Lower lobe of right lung (tissue), 2 donors: ENCODE measurements at regions not wholly inside any gene's neighbourhood (a gene's known extent, or its start where the extent isn't known, plus 50 kb on each side); places are given as distances from the start of the nearest gene placed in this dataset.

ENCODE experiments used
- ATAC-seq, 2 donors: fragments of 200-7000 bp; cut with Tn5 transposase; one replicate each; pipeline ENCODE4 v1.9.1; 2020 to 2022; ENCODE audit warnings: mild to moderate bottlenecking in 2 of 2, moderate library complexity in 2 of 2
- DNase-seq: peaks from one replicate; pipeline ENCODE4 v3.0.0-alpha.2; 2020
- H3K27ac ChIP-seq: fragments of 200-600 bp; one replicate; pipeline ENCODE4 v1.8.0; 2022
- H3K27me3 ChIP-seq: fragments of 200-600 bp; one replicate; pipeline ENCODE4 v1.8.0; 2022; ENCODE audit warnings: low read depth
- H3K36me3 ChIP-seq: fragments of 200-600 bp; one replicate; pipeline ENCODE4 v1.8.0; 2022; ENCODE audit warnings: mild to moderate bottlenecking
- H3K4me1 ChIP-seq: fragments of 200-600 bp; one replicate; pipeline ENCODE4 v1.8.0; 2022
- H3K4me3 ChIP-seq: fragments of 200-600 bp; one replicate; pipeline ENCODE4 v1.8.0; 2022; ENCODE audit warnings: mild to moderate bottlenecking
- H3K9me3 ChIP-seq: fragments of 200-600 bp; one replicate; pipeline ENCODE4 v1.8.0; 2022
- intact Hi-C: fragments of 100-400 bp; cut with DNase I; formaldehyde crosslinking; loops from one replicate; pipeline ENCODE4 v1.11.0; 2022
- TF ChIP-seq, protein P1 (sequence below): fragments of 200-600 bp; IDR thresholded peaks from one replicate; pipeline ENCODE4 v1.8.0; 2022; ENCODE audit warnings: antibody characterized with exemption, mild to moderate bottlenecking
- donor health status: DM: no; HTN: yes; CAD: no; lungs with severe emphysema.

DNA sequence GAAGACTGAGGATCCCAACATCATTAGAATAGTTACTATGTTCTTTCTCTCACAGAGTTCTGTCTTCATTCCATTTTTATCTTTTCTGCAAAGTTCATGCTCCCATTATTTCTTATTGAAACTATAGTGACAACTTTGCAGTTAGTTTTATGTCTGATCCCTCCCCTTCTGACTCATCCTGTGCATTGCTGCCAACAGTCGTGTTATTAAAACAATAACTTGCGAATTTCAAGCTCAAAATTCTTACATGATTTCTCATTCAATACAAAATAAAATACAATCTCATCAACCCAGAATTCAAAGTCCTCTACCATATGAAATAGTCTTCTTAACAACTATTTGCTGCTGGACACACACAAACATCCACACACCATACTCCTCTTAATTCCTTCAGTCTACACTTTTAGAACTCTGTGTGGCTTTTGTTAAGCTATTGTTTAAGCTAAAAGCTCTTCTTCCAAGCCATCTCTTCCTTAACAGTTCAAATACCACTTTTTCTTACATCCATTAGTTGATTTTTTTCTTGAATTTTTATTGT lies 261.4 kb upstream of the IRAK1BP1 start:
- H3K9me3 ChIP-seq = no peaks in the 10 kb centered on the region
- TF ChIP-seq, protein P1, sequence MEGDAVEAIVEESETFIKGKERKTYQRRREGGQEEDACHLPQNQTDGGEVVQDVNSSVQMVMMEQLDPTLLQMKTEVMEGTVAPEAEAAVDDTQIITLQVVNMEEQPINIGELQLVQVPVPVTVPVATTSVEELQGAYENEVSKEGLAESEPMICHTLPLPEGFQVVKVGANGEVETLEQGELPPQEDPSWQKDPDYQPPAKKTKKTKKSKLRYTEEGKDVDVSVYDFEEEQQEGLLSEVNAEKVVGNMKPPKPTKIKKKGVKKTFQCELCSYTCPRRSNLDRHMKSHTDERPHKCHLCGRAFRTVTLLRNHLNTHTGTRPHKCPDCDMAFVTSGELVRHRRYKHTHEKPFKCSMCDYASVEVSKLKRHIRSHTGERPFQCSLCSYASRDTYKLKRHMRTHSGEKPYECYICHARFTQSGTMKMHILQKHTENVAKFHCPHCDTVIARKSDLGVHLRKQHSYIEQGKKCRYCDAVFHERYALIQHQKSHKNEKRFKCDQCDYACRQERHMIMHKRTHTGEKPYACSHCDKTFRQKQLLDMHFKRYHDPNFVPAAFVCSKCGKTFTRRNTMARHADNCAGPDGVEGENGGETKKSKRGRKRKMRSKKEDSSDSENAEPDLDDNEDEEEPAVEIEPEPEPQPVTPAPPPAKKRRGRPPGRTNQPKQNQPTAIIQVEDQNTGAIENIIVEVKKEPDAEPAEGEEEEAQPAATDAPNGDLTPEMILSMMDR = no peak
- DNase-seq (no peak), ATAC-seq (no peak)
- no peak overlapping the region for H3K27ac ChIP-seq
- intact Hi-C loops = no loop called here
- no peaks in the 10 kb centered on the region for H3K27me3 ChIP-seq
- H3K4me3 ChIP-seq = no peak overlapping the region
- H3K4me1 ChIP-seq = no peaks in the 10 kb centered on the region
- H3K36me3 ChIP-seq = no peaks in the 10 kb centered on the region

DNA sequence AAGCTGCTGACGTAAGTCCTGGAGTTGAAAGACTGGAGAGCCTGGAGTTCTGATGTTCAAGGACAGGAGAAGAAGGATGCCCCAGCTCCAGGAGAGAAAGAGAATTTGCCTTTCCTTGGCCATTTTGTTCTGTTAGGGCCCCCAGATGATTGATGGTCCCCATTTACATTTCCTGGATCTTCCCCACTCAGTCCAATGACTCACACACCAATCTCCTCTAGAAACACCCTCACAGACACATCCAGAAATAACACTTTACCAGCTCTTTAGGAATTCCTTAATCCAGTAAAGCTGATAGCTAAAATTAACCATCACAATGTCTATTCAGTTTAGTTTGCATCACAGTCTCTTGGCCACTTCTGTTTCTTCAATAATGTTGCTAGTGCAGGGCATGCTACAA lies 260.2 kb upstream of the IRAK1BP1 start:
- no peaks in the 10 kb centered on the region for H3K9me3 ChIP-seq
- intact Hi-C loops = no loop called here
- no peak overlapping the region for H3K4me3 ChIP-seq
- DNase-seq (no peak), ATAC-seq (no peak)
- H3K27me3 ChIP-seq = no peaks in the 10 kb centered on the region
- no peaks in the 10 kb centered on the region for H3K36me3 ChIP-seq
- TF ChIP-seq, protein P1 = no peak
- no peak overlapping the region for H3K27ac ChIP-seq
- no peaks in the 10 kb centered on the region for H3K4me1 ChIP-seq

DNA sequence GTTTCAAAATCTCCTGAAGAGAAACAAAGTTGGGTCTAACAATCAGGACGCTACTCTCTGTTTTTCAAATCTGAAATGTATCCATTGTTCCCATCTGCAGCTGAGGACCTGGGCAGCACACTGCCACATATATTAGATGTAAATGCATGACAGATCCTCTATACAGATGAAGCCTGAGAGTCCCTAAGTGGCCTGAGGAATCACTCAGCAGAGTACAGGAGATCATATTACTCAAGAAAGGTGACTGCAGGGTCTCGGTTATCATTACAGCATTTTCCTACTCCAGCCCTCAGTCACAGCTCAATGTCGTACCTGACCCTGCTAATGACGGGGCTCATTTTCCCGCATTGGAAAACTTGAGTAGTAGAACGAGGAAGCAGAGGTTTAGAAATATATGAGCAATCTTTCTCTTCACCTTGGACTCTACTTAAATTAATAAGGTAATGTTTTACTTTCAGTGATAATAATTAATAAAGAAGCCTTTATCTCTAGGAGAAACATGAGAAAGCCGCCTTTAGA lies 256.2 kb upstream of the IRAK1BP1 start:
- Histone ChIP-seq H3K36me3 (no peaks in the 10 kb centered on the region), H3K4me1 (no peaks in the 10 kb centered on the region), H3K4me3 (no peak overlapping the region), H3K9me3 (no peaks in the 10 kb centered on the region), H3K27me3 (no peaks in the 10 kb centered on the region), H3K27ac (no peak overlapping the region)
- ATAC-seq (no peak), DNase-seq (no peak)
- TF ChIP-seq, protein P1 = no peak
- intact Hi-C loops = no loop called here

DNA sequence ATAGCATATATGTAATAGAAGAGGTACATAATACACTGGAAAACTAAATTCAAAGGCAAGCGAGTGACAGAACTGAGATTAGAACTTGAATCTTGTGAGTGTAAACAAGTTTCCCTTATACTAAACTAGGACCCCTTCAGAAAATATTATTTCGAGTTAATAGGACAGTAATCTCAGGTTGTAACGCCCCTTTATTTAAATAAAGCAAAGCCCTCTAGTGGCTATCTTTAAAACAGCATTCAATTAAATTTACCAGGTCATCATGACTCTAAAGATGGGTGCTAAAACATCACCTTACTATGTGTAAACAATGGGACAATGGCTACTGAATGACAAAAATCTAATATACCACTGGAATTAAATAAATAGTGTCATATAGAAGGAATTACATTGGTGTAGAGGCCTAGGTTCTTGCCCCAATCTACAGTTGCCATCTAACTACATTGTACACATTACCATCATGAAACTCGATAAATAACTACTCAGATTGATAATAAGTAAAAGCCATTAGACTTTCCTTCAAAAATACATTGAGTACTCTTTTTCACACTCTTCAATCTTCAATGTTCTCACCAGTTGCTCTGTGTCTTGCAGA lies 255.4 kb upstream of the IRAK1BP1 start:
- no peaks in the 10 kb centered on the region for H3K36me3 ChIP-seq
- H3K4me3 ChIP-seq = no peak overlapping the region
- no peaks in the 10 kb centered on the region for H3K9me3 ChIP-seq
- TF ChIP-seq, protein P1 = peak; percentile 38
- ATAC-seq (no peak), DNase-seq (no peak)
- H3K27me3 ChIP-seq = no peaks in the 10 kb centered on the region
- intact Hi-C loops = no loop called here
- H3K4me1 ChIP-seq = no peaks in the 10 kb centered on the region
- no peak overlapping the region for H3K27ac ChIP-seq

DNA sequence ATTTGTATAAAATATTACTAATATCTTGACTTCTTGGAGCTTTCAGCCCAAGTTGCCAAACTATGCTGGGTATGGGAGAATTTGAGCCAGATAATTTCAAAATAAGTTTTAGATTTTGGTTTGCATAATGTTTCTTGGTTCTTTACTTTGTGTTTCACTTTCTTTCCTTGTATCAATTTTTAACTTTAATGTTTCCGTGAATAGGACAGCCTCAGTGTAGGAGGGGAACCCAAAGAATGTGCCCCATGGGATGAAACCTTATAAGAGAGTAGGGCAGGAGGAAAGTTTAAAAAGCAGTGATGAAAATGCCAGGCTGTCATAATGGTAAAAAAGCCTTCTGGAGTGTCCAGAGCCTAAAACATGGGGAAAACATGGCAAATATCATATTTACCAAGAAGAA lies 252.4 kb upstream of the IRAK1BP1 start:
- Histone ChIP-seq H3K9me3 (no peaks in the 10 kb centered on the region), H3K4me3 (no peak overlapping the region), H3K4me1 (no peaks in the 10 kb centered on the region), H3K36me3 (no peaks in the 10 kb centered on the region), H3K27ac (no peak overlapping the region), H3K27me3 (no peaks in the 10 kb centered on the region)
- DNase-seq (no peak), ATAC-seq (no peak)
- intact Hi-C loops = no loop called here
- TF ChIP-seq, protein P1 = no peak
